Limb (tissue), 2 donors: ENCODE measurements at regions not wholly inside any gene's neighbourhood (a gene's known extent, or its start where the extent isn't known, plus 50 kb on each side); places are given as distances from the start of the nearest gene placed in this dataset.

Source experiments
- DNase-seq, 2 donors: peaks; one replicate each; pipeline ENCODE4 v3.0.0-alpha.2; 2016; ENCODE audit errors: extremely low spot score in 2 of 2

DNA sequence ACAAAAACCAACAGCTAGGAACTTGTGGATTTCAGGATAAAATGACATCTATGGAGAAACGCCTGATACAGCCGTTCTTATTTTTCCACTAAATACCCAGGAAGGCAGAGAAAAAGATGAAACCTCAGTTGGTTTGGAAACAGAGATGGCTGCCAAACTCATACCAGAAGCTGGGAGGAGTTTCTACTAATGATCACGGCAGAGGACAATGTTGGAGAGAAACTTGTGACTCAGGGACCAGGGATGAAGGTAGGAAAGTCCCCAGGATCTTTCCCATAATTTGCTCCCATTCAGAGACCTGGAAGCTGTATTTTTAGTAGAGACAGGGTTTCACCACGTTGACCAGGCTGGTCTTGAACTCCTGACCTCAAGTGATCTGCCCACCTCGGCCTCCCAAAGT lies 187.1 kb upstream of the IER5L start:
- DNase-seq = no peak

DNA sequence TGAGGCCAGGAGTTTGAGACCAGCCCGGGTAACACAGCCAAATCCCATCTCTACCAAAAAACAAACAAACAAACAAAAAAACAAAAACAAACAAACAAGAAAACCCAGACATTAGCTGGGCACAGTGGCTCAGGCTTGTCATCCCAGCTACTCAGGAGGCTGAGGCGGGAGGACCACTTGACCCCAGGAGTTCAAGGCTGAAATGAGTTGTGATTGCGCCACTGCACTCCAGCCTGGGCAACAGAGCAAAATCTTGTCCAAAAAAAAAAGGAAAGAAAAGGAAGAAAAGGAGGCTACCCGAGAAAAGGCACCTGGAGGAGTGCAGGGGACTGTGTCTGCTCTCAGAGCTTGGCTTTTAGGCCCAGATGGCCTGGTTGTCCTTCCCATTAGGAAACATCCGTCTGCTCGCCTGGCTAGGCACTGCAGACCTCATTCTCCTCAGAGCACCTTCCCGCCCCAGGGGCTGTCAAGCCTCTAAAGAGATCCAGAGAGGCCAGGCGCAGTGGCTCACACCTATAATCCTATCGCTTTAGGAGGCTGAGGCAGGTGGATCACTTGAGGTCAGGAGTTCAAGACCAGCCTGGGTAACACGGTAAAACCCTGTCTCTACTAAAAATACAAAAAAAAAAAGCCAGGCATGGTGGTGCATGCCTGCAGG lies 185.3 kb upstream of the IER5L start:
- no peak for DNase-seq

DNA sequence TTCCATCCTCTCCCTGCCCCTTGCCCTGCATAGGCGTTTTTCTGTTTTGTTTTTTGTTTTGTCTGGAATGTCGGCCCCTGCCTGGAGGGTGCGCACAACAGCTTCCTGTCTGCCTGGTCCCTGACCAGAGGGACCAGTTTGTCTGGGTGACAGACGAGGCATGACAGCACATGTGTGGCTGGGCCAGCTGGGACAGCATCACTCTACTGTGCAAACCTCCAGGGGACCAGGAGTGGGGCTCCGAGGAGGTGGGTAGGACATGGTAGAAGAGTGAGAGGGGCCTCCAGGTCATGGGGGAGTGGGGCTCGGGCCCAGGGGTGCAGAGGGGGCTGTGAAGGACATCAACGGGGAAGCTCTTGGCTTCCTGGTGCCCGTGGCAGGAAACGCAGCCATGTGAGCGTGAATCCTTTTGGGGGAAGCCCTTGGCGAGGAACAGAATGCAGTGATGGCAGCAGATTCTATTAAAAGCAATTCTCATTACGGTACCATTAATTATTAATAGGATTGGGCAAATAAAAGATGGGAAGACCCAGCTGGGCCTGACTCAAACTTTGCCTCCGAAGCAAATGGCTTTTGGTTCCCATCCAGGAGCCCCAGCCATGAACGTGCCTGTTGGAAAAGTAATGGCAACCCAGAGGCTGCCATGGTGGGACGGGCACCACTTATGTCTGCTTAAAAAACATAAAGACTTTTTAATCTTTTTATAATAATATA lies 184.4 kb upstream of the IER5L start:
- no peak for DNase-seq

DNA sequence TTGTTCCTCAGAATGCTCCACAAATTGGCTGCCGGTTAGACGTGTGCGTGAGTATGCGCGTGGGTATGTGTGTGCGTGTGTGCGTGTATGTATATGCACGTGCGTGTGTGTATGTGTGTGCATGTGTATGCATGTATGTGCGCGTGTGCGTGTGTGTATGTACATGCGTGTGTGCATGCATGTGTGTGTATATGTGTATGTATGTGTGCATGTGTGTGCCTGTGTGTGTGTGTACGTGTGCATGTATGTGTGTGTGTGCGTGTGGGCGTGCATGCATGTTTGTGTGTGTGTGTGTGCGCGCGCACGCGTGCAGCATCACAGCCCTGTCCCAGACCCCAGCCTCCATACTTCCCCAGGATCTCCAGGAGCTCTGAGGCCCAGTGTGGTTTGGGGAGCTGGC lies 183.1 kb upstream of the IER5L start:
- no peak for DNase-seq

DNA sequence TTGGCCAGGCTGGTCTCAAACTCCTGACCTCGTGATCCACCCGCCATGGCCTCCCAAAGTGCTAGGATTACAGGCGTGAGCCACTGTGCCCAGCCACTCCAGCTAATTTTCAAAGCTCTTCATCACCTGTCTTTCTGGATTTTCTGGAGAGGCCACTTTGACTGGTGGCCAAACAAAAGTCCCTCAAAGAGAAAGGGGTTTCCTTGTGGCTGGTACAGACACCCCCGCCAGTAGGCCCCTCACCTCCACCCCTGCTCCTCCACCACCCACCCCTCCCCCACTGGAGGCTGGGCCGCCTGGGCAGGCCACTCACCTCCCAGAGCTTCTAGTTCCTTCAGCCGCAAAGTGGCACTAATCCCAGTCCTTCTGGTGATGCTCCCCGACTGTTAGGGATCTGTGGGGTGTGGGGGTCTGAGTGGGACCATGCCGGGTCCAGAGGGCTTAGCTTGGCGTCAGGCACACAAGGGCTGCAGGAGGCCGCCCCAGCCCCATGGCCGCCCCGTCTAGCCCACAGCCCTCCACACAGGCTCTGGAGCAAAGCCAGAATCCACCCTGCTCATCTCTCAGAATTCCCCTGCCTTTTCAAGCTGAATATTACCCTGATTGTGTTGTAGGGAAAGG lies 182.0 kb upstream of the IER5L start:
- no peak for DNase-seq

DNA sequence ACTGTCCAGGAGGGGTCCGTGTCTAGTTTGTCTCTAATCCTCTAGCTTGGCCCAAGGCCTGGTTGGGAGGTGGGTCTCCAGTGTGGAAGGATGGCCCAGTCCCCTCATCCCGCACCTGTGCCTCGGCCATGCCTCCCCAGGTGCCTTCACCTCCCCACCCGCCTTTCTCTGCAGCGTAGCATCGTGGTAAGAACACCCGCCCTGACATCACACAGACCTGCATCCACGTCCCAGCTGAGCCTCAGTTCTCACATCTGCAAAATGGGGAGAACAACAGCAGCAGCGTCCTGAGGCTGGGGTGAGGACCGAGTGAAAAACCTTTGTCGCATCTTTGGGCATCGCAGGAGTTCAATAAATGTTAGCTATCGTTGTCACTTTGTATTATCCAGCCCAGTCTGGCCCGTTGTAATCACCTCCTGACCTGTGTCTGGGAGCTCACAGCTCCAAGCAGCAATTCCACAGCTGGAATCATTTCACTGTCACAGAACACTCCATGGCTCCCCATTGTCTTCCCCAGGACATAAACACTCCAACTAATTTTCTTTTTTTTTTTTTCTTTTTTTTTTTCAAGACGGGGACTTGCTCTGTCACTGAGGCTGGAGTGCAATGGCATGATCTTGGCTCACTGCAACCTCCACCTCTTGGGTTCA lies 181.2 kb upstream of the IER5L start:
- no peak for DNase-seq

DNA sequence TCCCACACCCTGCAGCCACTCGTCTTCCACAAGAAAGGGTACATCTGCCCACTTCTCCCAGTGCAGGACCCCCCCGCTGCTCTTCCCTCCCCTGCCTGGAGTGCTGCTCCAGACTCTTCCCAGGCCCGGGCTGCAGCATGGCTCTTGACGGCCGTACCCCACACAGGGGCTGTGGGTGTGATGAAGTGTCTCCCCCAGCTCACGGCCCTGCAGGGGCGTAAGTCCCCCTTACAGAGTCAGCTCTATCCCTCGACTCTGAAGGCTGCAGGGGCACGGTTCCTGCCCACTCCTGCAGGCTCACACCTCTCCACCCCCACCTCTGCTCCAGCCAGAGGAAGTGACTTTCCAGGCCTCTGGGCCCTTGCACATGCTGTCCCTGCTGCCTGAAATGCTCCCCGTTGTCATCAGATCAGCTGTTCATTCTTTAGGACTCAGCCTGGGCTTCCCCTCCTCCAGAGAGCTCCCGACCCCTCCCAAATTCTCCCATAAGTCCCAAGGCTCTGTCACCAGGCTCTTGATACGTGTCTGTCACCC lies 180.6 kb upstream of the IER5L start:
- DNase-seq = no peak

DNA sequence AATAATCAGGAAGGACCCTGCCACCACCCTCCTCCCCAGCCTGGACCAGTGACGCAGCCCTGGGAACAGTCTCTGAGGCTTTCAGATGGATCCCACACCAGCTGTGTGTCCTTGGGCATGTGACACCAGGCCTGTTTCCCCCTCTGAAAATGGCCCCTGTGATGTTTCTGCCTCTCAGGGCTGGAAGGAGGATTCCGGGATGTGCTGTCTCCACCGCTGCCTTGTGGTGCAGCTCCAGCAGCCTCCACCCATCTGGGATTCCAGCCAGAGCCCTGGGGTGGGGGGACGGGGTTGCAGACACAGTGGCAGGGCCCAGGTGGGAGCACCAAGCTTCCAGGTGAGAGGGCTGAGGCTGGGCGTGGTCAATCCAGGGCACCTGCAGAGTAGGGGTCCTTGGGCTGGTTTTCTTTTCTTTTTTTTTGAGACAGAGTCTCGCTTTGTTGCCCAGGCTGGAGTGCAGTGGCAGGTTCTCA lies 179.7 kb upstream of the IER5L start:
- DNase-seq = no peak

DNA sequence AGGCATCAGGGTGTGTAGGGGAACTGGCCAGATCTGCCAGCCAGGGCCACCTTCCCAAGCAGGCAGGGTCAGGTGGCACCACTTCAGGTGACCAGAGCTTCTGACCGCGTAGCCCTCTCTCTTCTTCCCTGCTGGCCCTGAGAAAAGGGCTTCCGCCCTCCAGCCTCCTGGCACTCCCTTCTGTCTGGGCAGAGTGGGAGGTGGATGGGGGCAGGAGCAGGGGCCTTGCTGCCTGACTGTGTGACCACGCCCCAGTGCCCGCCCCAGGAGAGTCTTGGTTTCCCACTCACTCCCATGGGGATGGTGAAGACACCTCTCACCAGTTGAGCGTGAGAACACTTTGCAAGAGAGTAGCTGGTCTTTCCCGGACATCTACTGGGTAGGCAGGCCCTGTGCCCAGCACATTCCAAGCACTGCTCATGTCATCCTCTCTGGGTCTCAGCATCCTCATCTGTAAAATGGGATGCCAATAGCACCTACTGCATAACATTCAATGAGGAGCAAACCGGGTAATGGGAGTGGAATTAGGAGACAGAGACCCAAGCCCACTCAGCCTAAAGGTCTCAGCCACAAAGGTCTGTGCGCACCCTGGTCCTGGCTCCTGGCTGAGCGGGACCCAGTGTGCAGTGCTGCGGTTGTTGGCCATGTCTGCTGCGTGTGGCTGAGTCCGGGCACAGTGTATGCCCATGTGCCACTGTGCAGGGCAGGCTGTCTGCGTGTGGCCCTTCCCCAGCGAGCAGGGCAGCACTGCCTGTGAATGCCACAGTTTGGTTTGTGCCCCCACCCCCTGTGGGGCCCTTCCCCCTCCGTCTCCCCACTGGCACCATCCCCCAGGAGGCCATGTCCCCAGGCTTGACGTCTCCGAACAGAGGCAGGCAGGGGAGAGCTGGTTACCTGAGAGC lies 179.1 kb upstream of the IER5L start:
- DNase-seq = no peak

DNA sequence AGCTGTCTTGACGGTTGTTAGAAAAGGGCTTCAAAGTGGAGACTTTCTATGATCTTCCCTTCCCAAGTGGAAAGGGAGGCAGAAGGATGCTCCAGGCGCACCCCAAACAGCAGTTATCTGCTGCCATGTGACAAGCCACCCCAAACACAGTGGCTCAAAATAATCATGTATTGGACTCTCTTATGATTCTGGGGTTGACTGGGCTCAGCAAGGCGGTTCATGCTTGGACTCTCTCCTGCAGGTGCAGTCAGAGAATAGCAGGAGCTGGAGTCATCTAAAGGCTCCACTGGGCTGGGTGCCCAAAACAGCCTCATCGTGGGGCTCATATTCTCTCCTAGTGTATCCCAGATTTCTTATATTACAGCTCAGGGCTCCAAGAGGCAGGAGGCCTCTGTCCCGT lies 177.6 kb upstream of the IER5L start:
- no peak for DNase-seq

DNA sequence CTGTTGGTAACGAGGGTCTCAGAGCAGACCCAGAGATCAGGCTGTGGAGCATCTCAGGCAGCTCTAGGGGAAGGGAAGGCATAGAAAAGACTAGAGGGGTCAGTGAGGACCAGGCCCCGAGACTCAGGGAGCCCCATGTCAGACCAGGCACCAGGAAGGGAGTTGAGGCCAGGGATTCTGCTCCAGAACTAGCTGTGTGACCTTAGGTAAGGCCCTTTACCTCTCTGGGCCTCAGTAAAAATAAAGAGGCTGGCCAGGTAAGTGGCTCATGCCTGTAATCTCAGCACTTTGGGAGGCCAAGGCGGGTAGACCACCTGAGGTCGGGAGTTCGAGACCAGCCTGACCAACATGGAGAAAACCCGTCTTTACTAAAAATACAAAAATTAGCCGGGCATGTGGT lies 176.4 kb upstream of the IER5L start:
- no peak for DNase-seq

DNA sequence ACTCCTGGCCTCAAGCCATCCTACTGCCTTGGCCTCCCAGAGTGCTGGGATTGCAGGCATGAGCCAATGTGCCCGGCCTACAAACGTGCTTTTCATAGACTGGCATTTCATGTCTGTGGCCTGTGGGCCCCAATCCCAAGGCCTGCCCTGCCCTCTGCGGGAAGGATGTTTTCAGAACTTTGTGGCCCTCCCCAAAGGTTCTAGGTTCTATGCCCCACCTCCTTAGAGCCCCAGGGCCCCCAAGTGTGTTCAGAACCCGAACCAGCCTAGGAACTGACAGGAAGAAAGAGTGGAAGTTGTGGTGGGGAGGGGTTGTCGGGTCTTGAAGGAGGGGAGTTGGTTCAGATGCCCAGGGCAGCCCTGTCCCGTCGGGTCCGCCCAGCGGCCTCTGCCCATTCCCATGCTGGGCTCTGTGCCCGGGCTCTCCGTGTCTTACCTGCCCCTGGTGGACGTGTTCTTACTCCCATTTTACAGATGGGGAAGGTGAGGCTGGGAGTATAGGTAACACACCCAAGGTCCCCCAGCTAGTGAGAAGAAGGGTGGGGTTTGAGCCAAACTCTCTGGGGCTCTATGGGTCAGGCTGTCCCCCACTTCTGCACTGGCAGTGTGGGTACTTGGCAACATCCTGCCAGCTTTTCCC lies 175.8 kb upstream of the IER5L start:
- no peak for DNase-seq

DNA sequence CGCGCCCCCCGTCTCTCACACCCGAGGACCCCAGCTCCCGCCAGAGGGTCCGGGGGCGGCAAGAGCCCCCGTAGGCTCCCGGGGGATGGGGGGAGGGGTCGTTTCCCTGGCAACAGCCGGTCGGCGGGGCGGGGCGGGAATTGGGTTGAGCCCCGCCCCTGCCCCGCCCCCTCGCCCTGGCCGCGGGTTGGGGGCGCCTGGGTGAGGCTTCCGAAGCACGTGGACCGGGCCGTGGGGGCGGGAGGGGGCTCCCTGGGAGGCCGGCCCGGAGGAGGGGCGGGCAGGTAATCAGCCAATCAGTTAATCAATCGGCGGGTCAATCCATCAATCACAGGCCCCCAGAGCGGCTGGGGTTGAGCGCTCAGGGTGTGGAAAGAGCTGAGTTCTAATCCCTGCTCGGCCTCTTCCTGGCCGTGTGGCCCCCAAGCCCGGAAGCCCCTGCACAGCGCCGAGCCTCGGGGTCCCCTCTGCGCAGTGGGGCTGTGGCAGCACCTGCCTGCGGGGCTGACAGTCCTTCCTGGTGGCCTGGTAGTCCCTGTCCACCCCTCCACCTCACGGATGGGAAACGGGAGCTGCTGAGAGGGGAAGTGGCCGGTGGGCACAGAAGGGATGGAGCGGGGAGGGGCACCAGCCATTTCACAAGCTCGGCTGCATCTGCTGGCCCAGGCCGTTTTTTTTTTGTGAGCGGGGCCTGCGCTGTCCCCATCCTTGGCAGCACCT lies 174.2 kb upstream of the IER5L start:
- peak in 1 of 2 donors; percentile 85 for DNase-seq

DNA sequence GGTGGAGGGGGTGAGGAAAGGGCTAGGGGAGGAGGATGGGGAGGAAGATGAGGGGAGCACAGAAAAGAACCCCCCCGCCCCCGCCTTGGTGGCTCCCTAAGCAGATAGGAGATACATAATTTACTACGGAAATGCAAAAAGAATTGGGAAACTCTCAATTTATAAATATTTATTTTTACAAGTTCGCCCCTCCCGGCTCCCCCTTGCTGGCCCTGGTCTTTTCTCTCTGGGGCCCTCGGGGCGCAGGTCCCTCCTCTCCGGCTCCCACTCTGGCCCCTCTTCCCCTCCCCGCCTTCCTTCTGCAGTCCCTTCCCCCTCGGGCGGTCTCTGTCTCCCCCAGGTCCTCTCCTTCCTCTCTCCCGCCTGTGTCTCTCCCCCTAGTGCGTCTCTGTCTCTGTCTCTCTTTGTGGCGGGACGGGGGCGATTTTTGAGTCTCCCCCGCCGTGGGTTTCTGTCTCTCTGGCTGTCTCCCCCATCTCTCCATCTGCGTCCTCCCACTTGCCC lies 173.6 kb upstream of the IER5L start:
- peak in 1 of 2 donors; percentile 70 for DNase-seq

DNA sequence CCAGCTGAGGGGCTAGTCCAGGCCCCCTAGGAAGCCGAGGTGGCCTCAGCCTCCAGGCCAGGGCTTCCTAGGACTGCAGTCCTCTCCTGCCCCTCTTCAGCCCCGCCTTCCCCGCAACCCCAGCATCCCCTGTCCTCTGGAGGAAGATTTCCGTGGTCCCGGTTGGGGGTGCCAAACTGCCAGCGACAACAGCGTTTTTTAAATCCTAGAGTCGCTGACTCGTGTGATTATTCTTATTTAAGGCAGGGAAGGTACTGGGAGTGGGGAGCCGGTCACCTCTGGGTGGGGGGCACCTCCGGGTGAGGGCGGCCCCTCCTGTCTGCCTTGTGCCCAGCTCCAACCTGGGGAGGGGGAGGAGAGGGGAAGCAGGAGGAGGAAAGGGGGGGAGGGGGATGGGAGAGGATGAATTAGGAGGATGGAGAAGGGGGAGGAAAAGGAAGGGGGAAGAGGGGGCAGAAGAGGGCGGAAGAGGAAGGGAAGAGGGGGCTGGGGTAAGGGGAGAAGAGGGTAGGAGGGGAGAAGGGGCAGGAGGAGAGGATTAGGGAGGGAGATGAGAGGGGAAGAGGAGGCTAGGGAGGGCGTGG lies 173.1 kb upstream of the IER5L start:
- DNase-seq = no peak

DNA sequence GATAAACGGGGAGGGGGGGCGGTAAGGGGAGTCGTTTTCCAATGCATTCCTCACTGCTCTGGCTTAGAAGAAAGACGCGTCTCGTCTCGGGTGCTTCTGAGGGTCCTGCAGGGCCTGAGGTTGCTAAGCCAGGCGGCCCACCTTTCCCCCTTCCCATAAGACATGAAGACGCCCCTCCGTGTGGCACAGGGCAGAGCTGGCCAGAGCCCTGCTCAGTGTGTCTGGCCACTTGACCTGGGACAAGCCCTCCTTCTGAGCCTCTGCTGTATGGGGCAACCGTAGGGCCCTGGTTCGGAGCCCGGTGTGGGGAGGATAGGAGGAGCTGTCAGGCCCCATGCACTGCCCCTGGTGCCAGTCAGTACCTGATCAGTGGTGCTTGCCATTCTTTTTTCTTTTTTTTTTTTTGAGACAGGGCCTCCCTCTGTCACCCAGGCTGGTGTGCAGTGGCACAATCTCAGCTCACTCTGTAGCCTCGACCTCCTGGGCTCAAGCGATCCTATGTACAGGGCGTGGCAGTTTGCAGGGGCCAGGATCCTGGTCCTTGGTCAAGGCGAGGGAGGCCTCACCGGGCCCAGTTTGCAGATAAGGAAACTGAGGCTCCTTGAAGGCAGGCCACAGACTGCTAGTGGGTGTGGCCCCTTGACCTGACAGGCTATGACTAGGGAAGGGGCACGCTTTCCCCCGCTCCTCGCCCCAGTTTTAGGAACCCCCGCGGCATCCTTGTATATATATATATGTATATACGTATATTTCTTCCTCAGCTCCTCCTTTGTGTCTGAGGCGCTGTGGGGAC lies 172.3 kb upstream of the IER5L start:
- DNase-seq = no peak

DNA sequence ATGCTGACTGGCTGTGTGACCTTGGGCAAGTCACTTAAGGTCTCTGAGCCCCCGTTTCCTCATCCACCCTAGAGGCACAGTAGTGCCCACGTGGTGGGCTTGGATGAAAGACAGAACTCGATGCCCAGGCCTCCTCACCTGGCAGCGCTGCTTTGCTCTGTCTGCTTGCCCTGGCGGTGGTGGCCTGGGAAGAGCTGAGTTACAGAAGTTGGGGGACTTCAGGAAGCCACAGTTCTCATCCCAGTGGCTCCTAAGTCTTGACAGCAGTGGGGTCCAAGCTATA lies 171.5 kb upstream of the IER5L start:
- DNase-seq = no peak

DNA sequence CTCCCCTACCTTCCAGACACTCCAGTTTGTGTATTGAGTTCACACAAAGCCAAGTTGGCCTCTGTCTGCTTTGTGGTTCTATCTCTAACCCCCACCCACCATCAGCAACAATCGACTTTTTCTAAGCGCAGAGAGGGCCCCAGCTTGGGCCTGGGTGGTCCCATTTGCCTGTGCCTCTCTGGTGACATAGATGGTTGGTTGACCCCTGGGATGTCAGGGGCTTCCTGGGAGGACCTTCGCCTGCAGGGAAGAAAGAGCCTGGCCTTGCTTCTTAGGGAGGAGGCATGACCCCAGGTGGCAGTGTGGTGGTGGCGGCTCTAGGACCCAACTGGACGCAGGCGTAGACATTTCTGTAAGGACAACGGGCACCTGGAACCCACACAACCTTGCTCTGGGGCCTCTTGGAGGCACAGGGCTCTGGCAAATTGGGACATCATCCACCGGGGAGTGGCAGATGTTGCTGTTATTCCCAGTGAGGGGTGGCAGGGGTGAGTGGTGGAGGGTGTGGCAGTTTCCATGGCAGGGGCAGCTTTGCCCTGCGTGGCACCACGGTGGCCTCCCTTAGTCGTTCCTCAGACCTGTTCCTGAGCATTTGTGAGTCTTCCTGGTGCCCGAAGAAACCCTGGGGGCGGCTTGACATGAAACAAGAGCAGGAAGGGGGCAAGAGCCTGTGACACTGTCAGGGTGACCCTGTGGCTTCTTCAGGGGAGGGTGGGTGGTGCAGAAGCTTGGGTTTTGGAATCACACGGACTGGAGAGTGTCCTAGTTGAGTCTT lies 171.0 kb upstream of the IER5L start:
- DNase-seq = no peak
